ENCODE measurements at regions not wholly inside any gene's neighbourhood (a gene's known extent, or its start where the extent isn't known, plus 50 kb on each side); places are given as distances from the start of the nearest gene placed in this dataset.
"Not testable (repeated sequence)": the region's sequence is repeated elsewhere in the genome, so short reads cannot be mapped to it uniquely, and the experiment has no call there.

DNA sequence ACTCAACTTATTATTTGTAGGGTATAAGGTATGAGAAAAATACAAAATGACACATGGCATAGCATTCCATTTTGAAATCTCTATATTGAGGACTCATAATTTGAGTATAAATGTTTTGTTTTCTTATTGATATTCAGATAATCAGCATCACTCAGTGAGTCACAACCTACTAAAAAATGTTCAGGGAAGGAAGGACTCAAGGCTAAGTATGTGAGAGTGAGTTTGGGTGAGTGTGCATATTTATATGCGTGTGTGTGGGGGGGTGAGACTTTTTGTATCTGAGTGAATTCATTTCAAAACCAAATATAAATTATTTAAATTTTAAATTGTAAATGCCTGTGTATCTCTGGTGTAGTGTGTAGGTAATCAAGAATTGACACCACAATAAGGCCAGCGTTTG, 87.8 kb upstream of the PRKD1 start:
- H3K4me3 ChIP-seq, result no peak overlapping the region
- no peaks in the 10 kb centered on the region for H3K9me3 ChIP-seq
- no peak for ATAC-seq
- H3K27me3 ChIP-seq, result no peaks in the 10 kb centered on the region
- WGBS (ENCODE audit: insufficient coverage, low coverage, low lambda C conversion rate, missing lambda C conversion rate), result 69% methylated on average over 2 of the region's 2 CpGs
- no peak for DNase-seq
- TF ChIP-seq, protein P1, sequence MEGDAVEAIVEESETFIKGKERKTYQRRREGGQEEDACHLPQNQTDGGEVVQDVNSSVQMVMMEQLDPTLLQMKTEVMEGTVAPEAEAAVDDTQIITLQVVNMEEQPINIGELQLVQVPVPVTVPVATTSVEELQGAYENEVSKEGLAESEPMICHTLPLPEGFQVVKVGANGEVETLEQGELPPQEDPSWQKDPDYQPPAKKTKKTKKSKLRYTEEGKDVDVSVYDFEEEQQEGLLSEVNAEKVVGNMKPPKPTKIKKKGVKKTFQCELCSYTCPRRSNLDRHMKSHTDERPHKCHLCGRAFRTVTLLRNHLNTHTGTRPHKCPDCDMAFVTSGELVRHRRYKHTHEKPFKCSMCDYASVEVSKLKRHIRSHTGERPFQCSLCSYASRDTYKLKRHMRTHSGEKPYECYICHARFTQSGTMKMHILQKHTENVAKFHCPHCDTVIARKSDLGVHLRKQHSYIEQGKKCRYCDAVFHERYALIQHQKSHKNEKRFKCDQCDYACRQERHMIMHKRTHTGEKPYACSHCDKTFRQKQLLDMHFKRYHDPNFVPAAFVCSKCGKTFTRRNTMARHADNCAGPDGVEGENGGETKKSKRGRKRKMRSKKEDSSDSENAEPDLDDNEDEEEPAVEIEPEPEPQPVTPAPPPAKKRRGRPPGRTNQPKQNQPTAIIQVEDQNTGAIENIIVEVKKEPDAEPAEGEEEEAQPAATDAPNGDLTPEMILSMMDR (IDR thresholded peaks at IDR 0.05), result no peak
- no peak for TF ChIP-seq POLR2A (IDR thresholded peaks at IDR 0.05)
- no peaks in the 10 kb centered on the region for H3K36me3 ChIP-seq
- H3K27ac ChIP-seq, result no peak overlapping the region
- intact Hi-C loops (cut with DNase I), result no loop called here
- no peaks in the 10 kb centered on the region for H3K4me1 ChIP-seq

DNA sequence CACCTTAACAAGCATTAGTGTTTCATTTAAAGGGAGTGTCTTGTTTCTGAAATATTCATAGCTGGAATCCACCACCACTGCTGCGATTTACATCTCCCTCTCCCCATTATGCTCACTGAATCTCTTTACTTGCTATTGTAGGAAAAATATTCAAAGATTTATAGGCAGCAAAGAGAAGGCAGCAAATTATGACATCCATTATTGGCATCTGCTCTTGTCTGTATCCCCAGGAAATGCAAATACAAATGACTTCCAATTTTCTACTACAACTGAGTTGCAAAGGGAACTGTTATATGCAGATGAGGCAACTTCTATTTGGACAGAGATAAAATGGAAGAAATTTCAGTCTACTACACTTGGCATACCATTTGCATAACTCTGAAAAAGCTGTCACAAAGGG, 88.4 kb upstream of the PRKD1 start:
- intact Hi-C loops (cut with DNase I), result no loop called here

DNA sequence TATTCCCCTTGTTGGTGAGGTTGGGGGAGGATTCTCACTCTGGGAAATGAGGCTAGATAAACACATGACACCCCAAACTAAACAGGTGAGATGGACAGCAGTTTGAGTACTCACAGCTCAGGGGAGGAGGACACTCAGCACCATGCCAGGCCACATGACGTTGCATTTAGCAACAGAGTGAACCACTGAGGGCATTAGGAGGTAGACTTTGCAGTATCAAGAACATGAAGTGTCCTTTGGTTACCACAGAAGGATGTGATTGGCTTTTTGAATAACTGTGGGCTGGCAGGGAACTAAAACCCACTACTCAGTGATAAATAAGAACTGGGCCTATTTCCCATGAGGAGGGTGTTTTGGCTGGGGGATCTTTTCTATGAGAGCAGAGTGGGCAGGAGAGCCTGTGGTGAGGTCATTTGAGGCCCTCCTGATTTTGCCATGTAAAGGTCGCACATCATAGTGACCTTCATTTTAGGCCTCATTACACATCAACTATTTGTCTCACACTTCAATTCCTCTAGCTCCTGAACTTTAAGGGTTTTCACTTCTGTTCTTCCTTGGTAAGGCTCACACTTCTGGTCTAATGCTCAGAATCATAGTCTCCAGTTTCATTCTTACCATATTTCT, 89.8 kb upstream of the PRKD1 start:
- intact Hi-C loops (cut with DNase I), result no loop called here
- Histone ChIP-seq H3K4me1 (no peaks in the 10 kb centered on the region), H3K27ac (no peak overlapping the region), H3K36me3 (no peaks in the 10 kb centered on the region), H3K9me3 (no peaks in the 10 kb centered on the region), H3K4me3 (no peak overlapping the region), H3K27me3 (no peaks in the 10 kb centered on the region)
- no peak for DNase-seq
- no peak for TF ChIP-seq POLR2A (IDR thresholded peaks at IDR 0.05)
- TF ChIP-seq, protein P1 (IDR thresholded peaks at IDR 0.05), result no peak
- WGBS (ENCODE audit: insufficient coverage, low coverage, low lambda C conversion rate, missing lambda C conversion rate), result 40% methylated on average over 1 of the region's 2 CpGs
- ATAC-seq, result no peak

More for the DNA sequence above, 88.4 kb upstream of the PRKD1 start:
- Histone ChIP-seq H3K36me3 (no peaks in the 10 kb centered on the region), H3K27me3 (no peaks in the 10 kb centered on the region), H3K4me1 (no peaks in the 10 kb centered on the region), H3K9me3 (no peaks in the 10 kb centered on the region), H3K27ac (no peak overlapping the region), H3K4me3 (no peak overlapping the region)
- no peak for TF ChIP-seq POLR2A (IDR thresholded peaks at IDR 0.05)
- TF ChIP-seq, protein P1 (IDR thresholded peaks at IDR 0.05), result no peak
- ATAC-seq (no peak), DNase-seq (no peak)
- WGBS (ENCODE audit: insufficient coverage, low coverage, low lambda C conversion rate, missing lambda C conversion rate), result 75% methylated on average over 1 of the region's 1 CpG

- no peaks in the 10 kb centered on the region for H3K9me3 ChIP-seq
- H3K27ac ChIP-seq, result no peak overlapping the region
- H3K27me3 ChIP-seq, result no peaks in the 10 kb centered on the region
- intact Hi-C loops (cut with DNase I), result no loop called here
- no peak for TF ChIP-seq POLR2A (IDR thresholded peaks at IDR 0.05)
- TF ChIP-seq, protein P1 (IDR thresholded peaks at IDR 0.05), result no peak
- ATAC-seq (no peak), DNase-seq (no peak)
- H3K4me1 ChIP-seq, result no peaks in the 10 kb centered on the region
- no peaks in the 10 kb centered on the region for H3K36me3 ChIP-seq
- no peak overlapping the region for H3K4me3 ChIP-seq
- WGBS (ENCODE audit: insufficient coverage, low coverage, low lambda C conversion rate, missing lambda C conversion rate), result 13% methylated on average over 2 of the region's 2 CpGs
Measured at GRCh38 chr14:30020271-30020670, 92.6 kb upstream of the PRKD1 start.

DNA sequence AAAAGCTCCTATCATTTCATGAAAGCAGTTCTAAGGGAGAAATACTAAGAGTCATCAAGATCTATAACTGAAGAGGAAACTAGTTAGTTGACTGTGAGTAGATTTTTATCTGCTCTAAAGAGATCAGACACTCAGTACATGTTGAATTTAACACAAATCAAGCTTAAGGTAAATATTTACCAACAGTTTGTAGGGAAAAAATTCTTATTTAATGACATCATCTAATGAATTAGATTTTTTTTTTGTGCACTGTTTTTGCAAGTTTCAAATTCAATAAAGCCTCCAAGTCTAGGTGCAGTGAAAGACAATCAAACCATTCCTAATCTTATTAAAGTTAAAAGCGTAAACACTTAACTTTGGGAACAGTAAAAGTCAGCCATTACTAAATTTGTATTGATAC, 93.0 kb upstream of the PRKD1 start:
- no peaks in the 10 kb centered on the region for H3K9me3 ChIP-seq
- TF ChIP-seq, protein P1 (IDR thresholded peaks at IDR 0.05), result no peak
- TF ChIP-seq POLR2A (IDR thresholded peaks at IDR 0.05), result no peak
- no peak overlapping the region for H3K27ac ChIP-seq
- H3K4me1 ChIP-seq, result no peaks in the 10 kb centered on the region
- no peaks in the 10 kb centered on the region for H3K27me3 ChIP-seq
- H3K36me3 ChIP-seq, result no peaks in the 10 kb centered on the region
- ATAC-seq (no peak), DNase-seq (no peak)
- WGBS (ENCODE audit: insufficient coverage, low coverage, low lambda C conversion rate, missing lambda C conversion rate), result 81% methylated on average over 1 of the region's 1 CpG
- H3K4me3 ChIP-seq, result no peak overlapping the region
- intact Hi-C loops (cut with DNase I), result no loop called here

GRCh38 chr14:30023350-30023749, 95.7 kb upstream of the PRKD1 start:
- DNase-seq; H3K27me3 ChIP-seq; ATAC-seq; H3K4me3 ChIP-seq; intact Hi-C loops (cut with DNase I); H3K4me1 ChIP-seq; H3K36me3 ChIP-seq; H3K9me3 ChIP-seq; H3K27ac ChIP-seq: not testable (repeated sequence)
- WGBS (ENCODE audit: insufficient coverage, low coverage, low lambda C conversion rate, missing lambda C conversion rate), result 72% methylated on average over 4 of the region's 5 CpGs
